LNCAP (cell line): ENCODE measurements at regions not wholly inside any gene's neighbourhood (a gene's known extent, or its start where the extent isn't known, plus 50 kb on each side); places are given as distances from the start of the nearest gene placed in this dataset.

Experiments
- TF ChIP-seq, protein P1 (sequence below): fragments of 450-650 bp; IDR thresholded peaks from 2 replicates; pipeline ENCODE4 v1.5.1; 2017; ENCODE audit warnings: mild to moderate bottlenecking

DNA sequence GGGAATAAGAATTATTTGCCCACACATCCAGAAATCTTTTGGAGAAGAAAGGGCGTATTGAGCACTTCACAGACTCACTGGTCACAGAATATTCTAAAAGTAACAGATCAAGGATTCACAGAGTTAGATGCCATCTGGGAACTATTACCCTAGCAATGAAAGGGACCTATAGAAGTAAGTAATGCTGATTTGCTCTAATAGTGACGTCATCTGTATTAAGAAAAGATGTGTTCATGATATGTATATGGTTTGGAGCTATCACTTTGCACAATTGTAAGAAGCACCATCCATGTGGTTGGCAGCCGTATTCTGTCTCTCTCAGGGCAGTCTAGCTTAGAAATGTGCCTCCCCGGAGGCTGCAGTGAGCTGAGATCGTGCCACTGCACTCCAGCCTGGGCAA lies 52.8 kb upstream of the SV2C start:
- TF ChIP-seq, protein P1, sequence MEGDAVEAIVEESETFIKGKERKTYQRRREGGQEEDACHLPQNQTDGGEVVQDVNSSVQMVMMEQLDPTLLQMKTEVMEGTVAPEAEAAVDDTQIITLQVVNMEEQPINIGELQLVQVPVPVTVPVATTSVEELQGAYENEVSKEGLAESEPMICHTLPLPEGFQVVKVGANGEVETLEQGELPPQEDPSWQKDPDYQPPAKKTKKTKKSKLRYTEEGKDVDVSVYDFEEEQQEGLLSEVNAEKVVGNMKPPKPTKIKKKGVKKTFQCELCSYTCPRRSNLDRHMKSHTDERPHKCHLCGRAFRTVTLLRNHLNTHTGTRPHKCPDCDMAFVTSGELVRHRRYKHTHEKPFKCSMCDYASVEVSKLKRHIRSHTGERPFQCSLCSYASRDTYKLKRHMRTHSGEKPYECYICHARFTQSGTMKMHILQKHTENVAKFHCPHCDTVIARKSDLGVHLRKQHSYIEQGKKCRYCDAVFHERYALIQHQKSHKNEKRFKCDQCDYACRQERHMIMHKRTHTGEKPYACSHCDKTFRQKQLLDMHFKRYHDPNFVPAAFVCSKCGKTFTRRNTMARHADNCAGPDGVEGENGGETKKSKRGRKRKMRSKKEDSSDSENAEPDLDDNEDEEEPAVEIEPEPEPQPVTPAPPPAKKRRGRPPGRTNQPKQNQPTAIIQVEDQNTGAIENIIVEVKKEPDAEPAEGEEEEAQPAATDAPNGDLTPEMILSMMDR = no peak

DNA sequence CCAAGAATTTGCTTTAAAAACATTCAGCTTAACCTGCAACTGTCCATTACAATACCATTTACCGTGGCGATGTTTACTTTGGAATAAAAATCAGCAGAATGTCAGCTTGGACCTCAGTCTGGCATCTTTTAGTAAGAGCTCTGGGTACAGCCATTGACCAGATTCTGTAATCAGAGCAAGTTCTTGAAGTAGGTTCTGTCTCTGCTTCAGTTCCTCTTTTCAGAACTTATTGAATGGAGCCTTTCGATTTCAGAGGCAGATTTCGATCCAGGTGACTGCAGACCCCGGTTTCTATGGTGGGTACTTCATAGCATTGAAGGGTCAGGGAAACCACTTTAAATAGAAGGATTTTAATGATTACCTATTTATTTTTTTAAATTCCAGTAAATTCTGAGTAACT lies 53.4 kb upstream of the SV2C start:
- TF ChIP-seq, protein P1 = no peak

DNA sequence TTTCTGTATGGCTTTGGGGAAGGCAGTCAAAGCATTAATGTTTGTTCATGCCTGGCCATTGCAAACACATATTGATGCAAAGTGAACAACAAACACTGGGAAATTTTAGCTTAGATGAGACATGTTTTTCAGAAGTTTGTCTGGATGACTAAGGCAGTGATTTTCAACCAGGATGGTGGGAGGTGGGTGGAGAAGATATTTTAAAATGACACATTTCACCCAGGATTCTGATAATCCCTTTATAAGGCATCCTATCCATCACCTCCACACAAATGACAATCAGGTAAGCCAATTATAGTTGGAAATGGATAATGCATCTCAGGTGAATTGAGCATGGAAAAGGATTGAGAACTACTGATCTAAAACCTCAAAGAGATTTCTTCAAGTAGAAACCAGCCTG lies 57.4 kb upstream of the SV2C start:
- TF ChIP-seq, protein P1 = no peak

DNA sequence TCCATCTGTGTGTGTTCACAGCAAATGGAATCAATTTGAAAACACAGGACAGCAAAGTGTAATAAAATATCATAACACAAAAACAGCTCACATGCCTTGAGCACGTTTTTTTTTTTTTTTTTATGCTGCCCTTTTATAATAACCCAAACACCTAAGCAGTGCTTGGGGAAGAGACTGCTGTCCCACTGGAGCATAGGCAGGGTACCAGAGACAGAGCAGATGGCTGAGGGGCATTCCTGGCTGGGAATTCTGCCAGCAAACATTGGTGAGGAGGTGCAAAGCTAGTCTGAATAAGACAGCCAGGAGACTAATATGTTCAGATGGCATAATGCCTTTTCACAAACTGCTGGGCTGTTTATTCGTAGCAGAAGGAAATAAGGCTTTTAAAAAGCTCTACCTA lies 58.1 kb upstream of the SV2C start:
- TF ChIP-seq, protein P1 = no peak

DNA sequence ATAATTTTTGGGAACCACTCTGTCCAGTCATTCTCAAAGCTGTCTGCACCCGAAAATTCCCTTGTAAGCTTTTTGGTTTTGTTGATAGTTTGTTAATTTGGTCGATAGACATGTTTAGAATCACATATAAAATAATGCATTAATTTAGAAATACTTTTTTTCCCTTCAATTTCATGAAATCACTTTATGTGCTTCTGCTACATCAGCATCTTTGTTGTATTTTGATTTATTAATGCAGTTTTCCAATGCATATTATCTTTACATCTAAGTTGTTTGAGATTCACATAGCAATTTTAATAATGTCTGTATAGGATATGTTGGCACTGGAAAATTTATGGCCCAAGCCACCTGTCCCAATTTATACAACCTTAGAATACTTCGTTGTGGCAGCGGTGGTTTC lies 60.6 kb upstream of the SV2C start:
- TF ChIP-seq, protein P1 = no peak

DNA sequence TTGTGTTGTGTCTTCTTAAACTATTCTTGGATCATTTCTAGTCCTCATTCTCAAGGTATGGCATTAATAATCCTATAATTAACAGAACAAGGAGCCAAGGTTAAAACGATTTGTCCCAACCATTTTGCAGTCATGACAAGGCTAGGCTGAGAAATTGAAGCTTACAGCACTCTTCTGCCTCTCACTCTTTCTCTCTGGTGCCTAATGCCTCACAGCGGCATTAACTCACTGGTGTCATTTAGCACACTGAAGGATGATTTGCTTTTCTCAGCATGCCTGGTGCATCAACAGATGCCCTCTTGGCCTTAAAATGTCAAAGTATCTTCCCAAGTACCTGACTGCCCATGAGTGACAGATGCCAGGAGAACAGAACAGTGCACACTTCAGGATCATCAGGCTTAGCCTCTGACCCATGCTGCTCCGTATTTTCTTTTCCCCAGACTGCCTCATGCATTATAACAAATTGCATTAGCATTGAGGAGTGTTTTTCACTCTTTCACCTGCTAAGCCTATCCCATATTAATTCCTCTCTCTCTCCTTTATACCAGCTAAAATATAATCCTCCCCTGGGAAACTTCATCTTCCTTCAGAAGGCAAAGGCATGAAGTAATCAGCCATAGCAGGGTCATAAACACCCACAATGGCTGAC lies 61.1 kb upstream of the SV2C start:
- TF ChIP-seq, protein P1 = no peak

DNA sequence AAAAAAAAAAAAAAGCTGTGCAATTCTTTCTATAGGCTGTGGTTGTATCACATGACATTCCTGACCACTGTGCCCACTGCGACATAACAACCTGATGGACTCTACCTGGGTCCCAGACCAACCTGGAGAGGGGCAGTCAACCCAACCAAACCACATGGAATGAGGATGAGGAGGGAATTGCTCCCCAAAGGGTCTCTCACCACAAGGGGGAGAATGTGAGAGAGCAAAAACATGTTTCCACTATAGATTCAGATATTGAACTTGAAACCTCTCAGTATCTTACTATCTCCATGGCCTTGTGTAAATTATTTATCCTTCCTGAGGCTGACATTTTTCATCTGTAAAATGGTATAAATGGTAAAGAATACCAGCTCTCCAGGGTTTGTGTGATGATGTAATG lies 66.9 kb upstream of the SV2C start:
- TF ChIP-seq, protein P1 = no peak; the same call in 1 of the 2 replicates

DNA sequence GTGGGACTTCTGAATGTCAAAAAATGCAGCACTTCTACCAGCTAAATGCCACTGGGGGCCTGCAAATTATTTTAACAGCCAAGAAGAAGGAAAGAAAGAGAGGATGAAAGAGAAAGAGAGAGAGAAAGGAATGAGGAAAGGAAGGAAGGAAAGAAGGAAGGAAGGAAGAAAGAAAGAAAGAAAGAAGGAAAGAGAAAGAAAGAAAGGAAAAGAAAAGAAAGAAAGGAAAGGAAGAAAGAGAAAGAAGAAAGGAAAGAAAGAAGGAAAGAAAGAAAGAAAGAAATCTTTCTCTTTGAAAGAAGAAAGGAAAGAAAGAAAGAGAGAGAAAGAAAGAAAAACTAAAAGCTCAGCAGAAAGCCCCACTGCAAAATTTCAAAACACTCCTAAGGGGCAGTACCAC lies 69.2 kb upstream of the SV2C start:
- TF ChIP-seq, protein P1 = no peak
